A673 (cell line): ENCODE measurements at regions not wholly inside any gene's neighbourhood (a gene's known extent, or its start where the extent isn't known, plus 50 kb on each side); places are given as distances from the start of the nearest gene placed in this dataset.

Source experiments
- BruUV-seq: library from RNA; stranded (reverse); fragments of 400-500 nt; replicated peaks from 2 replicates; lab custom pipeline; 2021; lab: Mats Ljungman, UMichigan
- CTCF ChIA-PET: fragments of 300-600 bp; sonication (Branson Sonifier 250); formaldehyde crosslinking; loops from one replicate; lab custom pipeline; 2022; ENCODE audit warnings: antibody characterized with exemption; lab: Charles Lee
- POLR2A ChIA-PET: fragments of 300-600 bp; sonication (Branson Sonifier 250); formaldehyde crosslinking; loops from one replicate; lab custom pipeline; 2022; ENCODE audit warnings: antibody characterized with exemption; ENCODE audit not compliant: low non-redundant PET; lab: Charles Lee
- DNase-seq: peaks from one replicate; pipeline ENCODE4 v3.0.0-alpha.2; 2015; ENCODE audit warnings: low spot score
- H3K27ac ChIP-seq: fragments of 200-600 bp; sonication (generic); 2 replicates; pipeline ENCODE4 v1.5.1; 2016; ENCODE audit warnings: mixed run types, low read depth, mild to moderate bottlenecking, mixed read lengths, antibody characterized with exemption, low read length; ENCODE audit not compliant: poor library complexity, severe bottlenecking
- H3K27me3 ChIP-seq: fragments of 200-600 bp; sonication (generic); replicated peaks from 2 replicates; pipeline ENCODE4 v1.6.1; 2017; ENCODE audit warnings: mixed run types, low read depth, mild to moderate bottlenecking, mixed read lengths, antibody characterized with exemption, low read length; ENCODE audit not compliant: insufficient read depth, poor library complexity
- H3K36me3 ChIP-seq: fragments of 200-600 bp; sonication (generic); 2 replicates; pipeline ENCODE4 v1.6.1; 2016; ENCODE audit warnings: mixed run types, mild to moderate bottlenecking, mixed read lengths, antibody characterized with exemption, low read length; ENCODE audit not compliant: insufficient read depth, poor library complexity, severe bottlenecking
- H3K4me1 ChIP-seq: fragments of 200-600 bp; sonication (generic); 2 replicates; pipeline ENCODE4 v1.6.1; 2017; ENCODE audit warnings: mixed run types, mild to moderate bottlenecking, mixed read lengths, antibody characterized with exemption, low read length; ENCODE audit not compliant: insufficient read depth, poor library complexity, severe bottlenecking
- H3K4me3 ChIP-seq: fragments of 200-600 bp; sonication (generic); 2 replicates; pipeline ENCODE4 v1.5.1; 2016; ENCODE audit warnings: low read depth, mixed run types, mild to moderate bottlenecking, mixed read lengths, low read length; ENCODE audit not compliant: poor library complexity, severe bottlenecking
- H3K9me3 ChIP-seq: fragments of 200-600 bp; sonication (generic); 2 replicates; pipeline ENCODE4 v1.6.1; 2016; ENCODE audit warnings: mixed run types, low read depth, mild to moderate bottlenecking, mixed read lengths, antibody characterized with exemption, low read length; ENCODE audit not compliant: poor library complexity, severe bottlenecking
- CTCF ChIP-seq: fragments of 300-800, 200-600 bp; sonication (generic); conservative IDR thresholded peaks from 2 replicates; pipeline ENCODE4 v1.5.1; 2017; ENCODE audit warnings: low read depth, mild to moderate bottlenecking, antibody characterized with exemption, low read length, moderate library complexity, mixed read lengths
- EZH2 ChIP-seq: fragments of 200-600 bp; sonication (generic); IDR thresholded peaks from 2 replicates; pipeline ENCODE4 v1.6.1; 2017; ENCODE audit warnings: borderline replicate concordance, low read depth, mild to moderate bottlenecking, mixed read lengths, antibody characterized with exemption, low read length; ENCODE audit not compliant: poor library complexity, severe bottlenecking
- intact Hi-C: fragments of 100-400 bp; cut with micrococcal nuclease; formaldehyde crosslinking; loops from one replicate; pipeline ENCODE4 v1.10.0; 2022; ENCODE audit not compliant: unreplicated experiment

- no peaks in the 10 kb centered on the region for H3K27me3 ChIP-seq
- ChIA-PET POLR2A (no interaction called here), CTCF (no interaction called here)
- intact Hi-C loops: no loop called here
- no TSS peak for BruUV-seq
- no peaks in the 10 kb centered on the region for H3K36me3 ChIP-seq
- no peak overlapping the region for H3K4me3 ChIP-seq
- no peaks in the 10 kb centered on the region for H3K9me3 ChIP-seq
- TF ChIP-seq CTCF: no peak
- no peak for TF ChIP-seq EZH2
- H3K27ac ChIP-seq: no peak overlapping the region
- DNase-seq: no peak
- H3K4me1 ChIP-seq: no peaks in the 10 kb centered on the region
These were observed 286.9 kb downstream of the RFC3 start for GRCh38 chr13:34104853-34105252.

- CTCF ChIA-PET: no interaction called here
These were observed 289.9 kb downstream of the RFC3 start for GRCh38 chr13:34107806-34108205.

GRCh38 chr13:34108410-34108809 is 290.5 kb downstream of the RFC3 start:
- intact Hi-C loops: no loop called here
- Histone ChIP-seq H3K4me3 (no peak overlapping the region), H3K27ac (no peak overlapping the region), H3K4me1 (no peaks in the 10 kb centered on the region), H3K9me3 (no peaks in the 10 kb centered on the region), H3K27me3 (no peaks in the 10 kb centered on the region), H3K36me3 (no peaks in the 10 kb centered on the region)
- ChIA-PET POLR2A (no interaction called here), CTCF (no interaction called here)
- no peak for DNase-seq
- BruUV-seq: no TSS peak
- TF ChIP-seq EZH2: no peak
- no peak for TF ChIP-seq CTCF

More at GRCh38 chr13:34107806-34108205, 289.9 kb downstream of the RFC3 start:
- Histone ChIP-seq H3K4me1 (no peaks in the 10 kb centered on the region), H3K36me3 (no peaks in the 10 kb centered on the region), H3K27me3 (no peaks in the 10 kb centered on the region), H3K4me3 (no peak overlapping the region), H3K9me3 (no peaks in the 10 kb centered on the region), H3K27ac (no peak overlapping the region)
- intact Hi-C loops: no loop called here
- TF ChIP-seq EZH2 (no peak), CTCF (no peak)
- BruUV-seq: no TSS peak
- DNase-seq: no peak
- POLR2A ChIA-PET: no interaction called here
